Activated CD4-positive, alpha-beta T cell treated with anti-CD3 and anti-CD28 coated beads, Interleukin-2, amount 50 U/mL, for 48 hours (primary cell): ENCODE measurements at regions not wholly inside any gene's neighbourhood (a gene's known extent, or its start where the extent isn't known, plus 50 kb on each side); places are given as distances from the start of the nearest gene placed in this dataset.
"Not testable (repeated sequence)": the region's sequence is repeated elsewhere in the genome, so short reads cannot be mapped to it uniquely, and the experiment has no call there.

Experiments
- DNase-seq, 2 experiments: peaks; one replicate each; pipeline ENCODE4 v3.0.0-alpha.2; 2020

DNA sequence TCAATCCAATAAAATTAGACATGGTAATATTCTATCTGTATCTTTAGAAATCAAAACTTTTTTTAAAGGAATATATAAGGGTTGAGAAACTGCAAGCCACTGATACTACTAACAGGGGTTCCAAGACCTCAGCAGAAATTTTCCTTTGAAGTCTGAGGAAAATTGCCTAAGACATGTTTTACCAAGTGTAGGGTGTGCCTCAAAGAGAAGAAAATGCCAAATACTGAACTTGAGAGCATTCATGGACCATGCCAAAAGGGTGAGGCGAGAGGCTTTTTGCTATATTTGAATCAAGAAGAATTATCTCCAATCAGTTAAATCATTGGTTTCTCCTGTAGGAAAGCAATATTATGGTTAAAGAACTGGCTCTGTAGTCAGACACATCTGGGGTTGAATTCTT, 207.9 kb upstream of the B3GALT2 start:
- DNase-seq = no peak

DNA sequence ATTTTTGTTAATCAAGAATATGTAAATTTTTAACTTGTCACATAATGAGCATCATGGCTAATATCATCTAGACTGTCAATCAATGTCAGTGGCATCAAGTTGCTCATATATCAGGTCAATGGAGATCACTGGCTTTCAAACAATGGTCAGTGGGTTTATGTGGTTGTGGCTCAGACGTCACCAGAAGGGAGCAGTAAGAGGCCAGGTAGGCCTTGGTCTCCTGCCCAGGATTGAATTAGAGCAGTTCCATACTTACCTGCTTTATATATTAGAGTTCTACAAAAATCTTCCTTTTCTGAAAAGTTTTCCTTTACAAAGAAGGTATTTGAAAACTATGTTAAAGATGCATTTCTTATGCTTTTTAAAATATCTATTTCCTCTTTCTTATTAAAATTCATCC, 206.3 kb upstream of the B3GALT2 start:
- DNase-seq = no peak

DNA sequence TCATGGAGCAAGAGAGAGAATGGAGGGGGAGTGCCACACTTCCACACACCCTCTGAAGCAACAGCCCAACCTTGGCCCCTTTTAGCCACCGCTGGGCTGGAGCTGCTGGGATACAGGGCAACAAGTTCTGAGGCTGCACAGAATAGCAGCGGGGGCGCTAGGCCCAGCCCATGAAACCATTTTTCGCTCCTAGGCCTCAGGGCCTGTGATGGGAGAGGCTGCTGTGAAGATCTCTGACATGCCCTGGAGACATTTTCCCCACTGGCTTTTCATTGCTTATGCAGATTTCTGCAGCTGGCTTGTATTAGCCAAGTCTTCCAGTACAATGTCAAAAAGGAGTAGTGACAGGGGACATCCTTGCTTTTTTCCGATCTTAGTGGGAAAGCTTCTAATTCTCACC, 202.3 kb upstream of the B3GALT2 start:
- no peak for DNase-seq

DNA sequence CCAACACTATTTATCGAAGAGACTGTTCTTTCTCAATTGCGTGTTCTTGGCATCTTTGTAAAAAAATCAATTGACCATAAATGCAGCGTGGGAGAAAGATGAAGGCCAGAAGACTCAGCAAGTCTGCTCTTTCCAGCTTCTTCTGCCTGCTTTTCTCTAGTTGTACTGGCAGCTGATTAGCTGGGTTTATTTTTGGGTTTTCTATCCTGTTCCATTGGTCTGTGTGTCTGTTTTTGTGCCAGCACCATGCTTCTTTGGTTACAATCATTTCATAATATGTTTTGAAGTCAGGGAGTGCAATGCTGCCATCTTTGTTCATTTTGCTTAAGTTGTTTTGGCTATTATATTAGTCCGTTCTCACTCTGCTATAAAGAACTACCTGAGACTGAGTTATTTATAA, 201.8 kb upstream of the B3GALT2 start:
- no peak for DNase-seq

DNA sequence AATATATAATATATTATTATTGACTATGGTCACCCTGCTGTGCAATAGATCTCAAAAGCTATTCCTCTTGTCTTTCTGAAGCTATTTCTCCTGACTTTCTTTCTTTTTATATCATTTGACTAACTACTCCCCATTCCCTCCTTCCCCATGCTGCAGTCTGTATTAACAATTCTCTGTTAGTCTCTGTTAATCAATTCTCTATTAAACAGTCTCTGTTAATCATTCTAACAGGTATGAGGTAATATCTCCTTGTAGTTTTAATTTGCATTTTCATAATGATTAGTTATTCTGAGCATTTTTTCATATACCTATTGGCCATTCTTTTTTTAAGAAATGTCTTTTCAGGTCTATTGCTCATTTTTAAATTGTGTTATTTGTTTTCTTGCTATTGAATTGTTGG, 201.0 kb upstream of the B3GALT2 start:
- no peak for DNase-seq

DNA sequence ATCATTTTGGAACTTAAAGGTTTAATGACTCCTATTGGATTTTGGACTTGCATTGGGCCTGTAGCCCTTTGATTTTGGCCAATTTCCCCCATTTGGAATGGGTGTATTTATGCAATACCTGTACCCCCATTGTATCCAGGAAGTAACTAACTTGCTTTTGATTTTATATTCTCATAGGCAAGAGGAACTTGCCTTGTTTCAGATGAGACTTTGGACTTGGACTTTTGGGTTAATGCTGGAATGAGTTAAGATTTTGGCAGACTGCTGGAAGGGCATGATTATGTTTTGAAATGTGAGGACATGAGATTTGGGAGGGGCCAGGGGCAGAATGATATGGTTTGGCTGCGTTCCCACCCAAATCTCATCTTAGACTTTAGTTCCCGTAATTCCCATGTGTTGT, 192.0 kb upstream of the B3GALT2 start:
- not testable (repeated sequence) for DNase-seq

DNA sequence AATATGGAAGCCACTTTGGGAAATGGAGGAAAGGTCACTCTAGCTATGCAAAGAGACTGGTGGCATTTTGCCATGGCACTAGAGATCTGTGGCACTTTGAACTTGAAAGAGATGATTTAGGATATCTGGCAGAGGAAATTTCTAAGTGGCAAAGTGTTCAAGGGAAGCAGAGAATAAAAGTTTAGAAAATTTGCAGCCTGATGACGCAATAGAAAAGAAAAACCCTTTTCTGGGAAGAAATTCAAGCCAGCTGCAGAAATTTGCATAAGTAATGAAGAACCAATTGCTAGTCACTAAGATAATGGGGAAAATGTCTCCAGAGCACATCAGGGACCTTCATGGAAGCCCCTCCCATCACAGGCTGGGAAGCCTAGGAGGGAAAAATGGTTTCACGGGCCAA, 191.1 kb upstream of the B3GALT2 start:
- DNase-seq = no peak

DNA sequence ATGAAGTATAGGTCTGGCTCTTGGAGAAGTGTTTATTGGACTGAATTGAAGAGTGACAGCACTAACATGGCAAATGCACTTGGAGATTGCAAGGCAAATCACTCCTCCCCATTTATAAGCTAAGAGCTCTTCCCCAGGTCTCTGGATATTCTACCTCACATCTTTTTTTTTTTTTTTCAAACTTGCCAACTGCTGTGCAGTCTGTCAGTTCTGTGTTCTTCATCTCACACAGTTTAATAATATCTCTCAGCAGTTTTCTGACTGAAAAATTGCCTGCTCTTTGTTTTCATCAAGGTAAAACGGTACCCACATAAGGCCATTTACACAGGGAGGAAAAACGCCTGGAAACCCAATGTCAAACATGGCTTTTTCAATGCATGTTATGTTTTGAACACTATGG, 186.1 kb upstream of the B3GALT2 start:
- DNase-seq = no peak

DNA sequence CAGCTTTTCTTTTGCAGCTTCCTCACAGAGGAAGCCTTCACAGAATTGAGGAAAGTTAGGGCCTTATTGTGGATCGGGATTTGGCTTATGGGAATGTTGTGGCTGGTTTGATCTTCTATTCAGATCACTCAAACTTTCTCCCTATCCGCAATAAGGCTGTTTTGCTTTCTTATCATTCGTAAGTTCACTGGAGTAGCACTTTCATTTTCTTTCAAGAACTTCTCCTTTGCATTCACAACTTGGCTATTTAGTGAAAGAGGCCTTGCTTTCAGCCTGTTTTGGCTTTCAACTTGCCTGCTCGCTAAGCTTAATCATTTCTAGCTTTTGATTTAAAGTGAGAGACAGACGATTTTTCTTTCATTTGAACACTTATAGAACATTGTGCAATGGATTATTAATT, 181.9 kb upstream of the B3GALT2 start:
- no peak for DNase-seq

DNA sequence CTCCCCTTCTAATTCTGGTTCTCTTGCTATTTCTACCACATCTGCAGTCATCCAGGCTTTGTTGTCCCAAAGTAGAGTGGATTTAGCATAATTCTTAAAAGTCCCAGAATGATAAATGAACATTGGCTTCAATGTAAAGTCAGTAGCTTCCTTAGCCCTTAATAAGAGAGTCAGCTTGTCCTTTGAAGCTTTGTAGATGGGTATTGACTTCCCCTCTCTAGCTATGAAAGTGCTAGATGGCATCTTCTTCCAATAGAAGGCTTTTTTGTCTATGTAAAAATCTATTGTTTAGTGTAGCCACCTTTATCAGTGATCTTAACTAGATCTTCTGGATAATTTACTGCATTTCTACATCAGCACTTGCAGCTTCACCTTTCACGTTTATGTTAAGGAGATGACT, 181.4 kb upstream of the B3GALT2 start:
- DNase-seq = no peak

DNA sequence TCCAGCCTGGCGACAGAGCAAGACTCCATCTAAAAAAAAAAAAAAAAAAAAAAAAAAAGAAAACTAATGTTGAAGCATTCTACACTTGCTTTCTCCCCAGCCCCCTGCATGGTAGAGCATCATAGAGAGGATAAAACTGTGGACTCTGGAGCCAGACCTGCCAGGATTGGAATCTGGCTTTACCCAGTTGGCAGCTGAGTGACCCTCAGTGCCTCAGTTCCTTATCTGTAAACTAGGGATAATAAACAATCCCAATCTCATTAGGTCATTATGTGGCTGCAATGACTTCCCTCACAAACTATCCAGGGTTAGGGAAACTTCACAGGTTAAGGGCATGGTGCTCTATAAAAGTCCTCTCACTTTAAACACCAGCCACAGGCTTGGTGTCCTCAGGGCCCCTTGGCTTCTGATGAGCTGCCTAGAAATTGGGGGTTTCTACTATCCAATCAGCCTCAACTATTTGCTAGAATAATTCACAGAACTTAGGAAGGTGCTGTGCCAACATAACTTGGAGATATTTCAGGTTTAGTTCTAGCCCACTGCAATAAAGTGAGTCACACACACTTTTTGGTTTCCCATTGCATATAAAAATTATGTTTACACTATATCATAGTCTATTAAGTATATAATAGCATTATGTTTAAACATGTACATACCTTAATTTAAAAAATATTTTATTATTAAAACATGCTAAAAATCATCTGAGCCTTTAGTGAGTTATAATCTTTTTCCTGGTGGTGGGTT, 180.5 kb upstream of the B3GALT2 start:
- no peak for DNase-seq

DNA sequence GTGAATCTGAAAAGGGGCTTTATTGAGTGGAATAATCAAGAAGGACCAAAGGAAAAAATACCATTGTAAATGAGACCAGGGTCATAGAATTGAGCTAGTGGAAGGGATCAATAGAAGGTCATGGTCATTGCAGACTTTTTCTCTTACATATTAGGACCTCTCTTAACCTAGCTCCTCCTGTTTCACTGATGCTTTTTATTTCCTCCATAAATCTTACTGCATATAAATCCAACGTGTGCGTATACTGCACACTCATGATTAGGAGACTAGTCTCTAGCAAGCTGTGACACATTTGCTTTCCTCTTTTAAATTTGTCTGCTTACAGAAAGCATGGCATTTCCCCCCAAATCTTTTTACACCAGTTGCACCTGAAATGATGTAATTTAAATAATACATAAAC, 179.6 kb upstream of the B3GALT2 start:
- DNase-seq = no peak

DNA sequence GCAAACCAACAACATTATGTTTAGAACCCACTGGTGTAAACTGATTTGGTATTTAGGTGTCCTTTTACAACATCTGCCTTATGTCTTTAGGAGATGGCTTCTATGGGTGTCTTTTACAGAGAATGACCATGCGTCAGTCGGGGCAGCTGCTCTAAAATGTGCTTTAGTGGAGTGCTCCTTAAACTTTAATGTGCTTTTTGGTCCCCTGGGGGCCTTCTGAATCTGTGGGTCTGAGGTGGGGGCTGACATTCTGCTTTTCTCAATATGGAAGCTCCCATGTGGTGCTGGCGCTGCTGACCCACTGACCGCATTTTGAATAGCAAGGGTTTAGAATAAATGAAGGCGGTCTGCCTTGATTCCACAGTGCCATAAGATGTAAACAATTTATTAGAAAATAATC, 173.2 kb upstream of the B3GALT2 start:
- DNase-seq = no peak

DNA sequence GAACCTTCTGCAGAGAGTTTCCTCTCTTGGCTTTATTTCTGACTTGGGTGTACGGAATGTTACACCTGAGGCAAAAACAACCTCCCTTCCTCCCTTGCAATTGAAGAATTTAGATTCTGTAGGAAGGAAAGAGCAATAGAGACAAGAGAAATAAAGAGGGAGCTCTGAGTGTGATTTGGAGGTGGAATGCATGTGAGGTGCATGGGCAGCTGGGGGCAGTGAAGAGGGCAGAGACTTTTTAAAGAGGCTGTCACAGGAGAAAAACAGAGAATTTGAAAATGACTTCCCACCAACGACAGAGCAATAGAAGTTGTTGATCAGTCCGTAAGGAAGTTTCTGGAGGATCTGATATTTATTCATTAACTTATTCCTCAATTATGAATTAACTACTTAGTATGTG, 172.0 kb upstream of the B3GALT2 start:
- no peak for DNase-seq

DNA sequence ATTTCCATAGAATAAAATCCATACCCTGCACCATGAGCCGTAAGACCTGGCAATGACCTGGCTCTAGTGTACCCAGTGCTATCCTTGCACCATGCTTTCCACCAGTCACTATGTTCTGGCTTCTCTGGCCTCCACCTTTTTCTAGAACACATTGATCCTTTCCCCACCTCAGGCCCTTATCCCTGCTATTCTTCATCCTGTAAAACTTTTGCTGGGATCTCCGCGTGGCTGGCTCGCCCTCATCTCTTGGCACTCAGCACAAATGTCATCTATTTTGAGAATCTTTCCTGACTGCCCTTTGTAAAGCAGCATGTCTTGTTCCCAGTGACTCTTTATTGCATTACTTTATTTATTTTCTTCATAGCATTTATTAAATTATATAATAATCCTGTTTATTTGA, 169.8 kb upstream of the B3GALT2 start:
- no peak for DNase-seq

DNA sequence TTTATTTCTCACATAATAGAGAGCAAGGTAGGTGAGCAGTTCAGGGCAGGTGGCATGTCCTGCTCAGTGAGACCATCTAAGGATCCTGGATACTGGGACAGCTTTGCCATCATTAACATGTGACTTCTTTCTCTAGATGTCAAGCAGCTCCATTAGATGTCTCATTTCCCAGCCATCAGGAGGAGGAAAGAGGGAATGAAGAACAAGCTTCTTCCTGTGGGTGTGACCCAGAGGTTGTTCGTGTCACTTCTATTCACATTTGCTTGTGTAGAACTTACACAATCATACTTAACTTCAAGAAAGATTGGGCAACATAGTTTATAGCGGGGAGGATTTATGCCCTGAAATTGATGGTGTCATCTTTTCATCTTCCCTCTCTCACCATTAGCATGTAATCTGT, 169.2 kb upstream of the B3GALT2 start:
- no peak for DNase-seq

DNA sequence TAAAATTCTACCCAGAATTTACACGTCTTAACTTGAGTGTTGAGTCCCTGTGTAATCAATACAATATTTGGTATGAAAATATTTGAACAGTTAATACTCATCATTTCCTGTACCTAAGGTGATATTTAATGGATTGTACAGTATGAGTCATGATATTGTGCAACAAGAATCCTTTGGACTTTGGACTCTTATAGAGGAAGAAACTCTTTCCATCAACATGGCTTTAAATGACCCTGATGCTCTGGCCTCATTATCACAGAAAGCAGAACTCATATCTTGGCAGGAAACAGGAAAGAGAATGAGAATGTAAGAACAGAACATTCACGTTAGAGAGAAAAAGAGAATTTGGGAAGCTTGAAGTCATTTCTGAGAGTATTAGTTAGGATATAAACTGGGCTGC, 168.8 kb upstream of the B3GALT2 start:
- no peak for DNase-seq

DNA sequence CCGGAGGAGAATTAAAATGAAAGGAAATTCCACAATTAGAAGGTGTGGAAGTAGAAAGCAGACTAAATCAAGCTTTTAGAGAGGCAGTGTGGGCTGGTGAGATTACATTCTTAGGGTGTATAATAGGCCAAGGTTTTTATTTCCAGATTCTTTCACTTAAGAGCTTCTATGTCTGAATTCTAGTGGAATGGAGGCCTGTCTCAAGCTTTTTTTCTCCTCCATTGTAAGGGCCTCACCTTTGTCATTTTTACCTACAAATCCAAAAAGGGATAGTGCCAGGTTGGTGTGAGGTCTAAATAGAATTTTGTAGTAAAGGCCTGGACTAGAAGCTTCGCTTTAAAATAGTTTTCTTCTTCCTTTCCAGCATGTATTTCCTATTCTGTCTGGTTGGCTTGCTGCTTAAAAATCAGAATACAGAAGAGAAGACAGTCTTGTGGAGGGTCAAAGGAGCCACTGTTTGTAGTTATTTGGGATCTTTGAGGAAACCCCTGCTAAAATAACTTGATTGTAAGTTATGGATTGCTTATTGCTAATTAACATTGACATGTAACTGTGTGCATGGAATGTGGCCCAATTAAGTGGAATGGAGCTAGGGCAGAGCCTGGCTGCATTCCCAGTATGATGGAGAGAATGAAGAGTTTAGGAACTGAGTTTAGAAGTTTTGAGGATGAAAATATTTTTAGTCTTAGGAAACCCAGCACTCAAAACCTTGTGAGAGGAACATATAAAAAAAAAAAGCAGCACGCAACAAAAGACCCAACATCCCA, 162.5 kb upstream of the B3GALT2 start:
- no peak for DNase-seq

DNA sequence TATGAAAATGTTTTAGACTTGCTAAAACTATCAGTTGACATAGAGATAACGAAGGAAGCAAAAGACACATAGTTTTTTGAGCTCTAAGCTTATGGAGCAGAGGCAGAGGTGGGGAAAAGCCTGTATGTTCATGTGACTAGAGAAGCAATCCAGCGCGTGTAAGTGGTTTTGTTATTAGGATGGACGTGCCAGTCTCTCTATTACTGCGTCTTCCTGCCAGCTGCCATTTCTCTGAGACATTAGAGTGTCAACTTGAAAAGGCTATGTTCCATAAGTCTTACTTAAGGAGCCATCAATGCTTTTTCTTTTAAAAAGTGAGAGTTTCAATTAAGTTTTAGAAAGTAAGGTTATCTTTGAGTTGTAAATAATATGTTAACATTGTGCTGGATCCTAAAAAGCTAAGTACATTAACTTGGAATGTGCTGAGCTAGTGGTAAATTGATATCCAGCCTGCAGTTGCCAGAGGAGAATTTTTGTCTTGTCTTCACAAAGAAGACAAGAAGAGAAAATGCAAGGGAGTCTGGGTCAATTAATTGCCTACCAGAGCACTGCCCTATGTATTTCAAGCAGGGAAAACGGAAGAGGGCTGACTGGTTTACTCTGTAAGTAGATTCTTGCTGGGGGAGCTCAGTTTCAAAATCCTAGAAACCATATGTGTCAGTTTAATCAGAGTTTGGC, 161.8 kb upstream of the B3GALT2 start:
- DNase-seq = no peak

DNA sequence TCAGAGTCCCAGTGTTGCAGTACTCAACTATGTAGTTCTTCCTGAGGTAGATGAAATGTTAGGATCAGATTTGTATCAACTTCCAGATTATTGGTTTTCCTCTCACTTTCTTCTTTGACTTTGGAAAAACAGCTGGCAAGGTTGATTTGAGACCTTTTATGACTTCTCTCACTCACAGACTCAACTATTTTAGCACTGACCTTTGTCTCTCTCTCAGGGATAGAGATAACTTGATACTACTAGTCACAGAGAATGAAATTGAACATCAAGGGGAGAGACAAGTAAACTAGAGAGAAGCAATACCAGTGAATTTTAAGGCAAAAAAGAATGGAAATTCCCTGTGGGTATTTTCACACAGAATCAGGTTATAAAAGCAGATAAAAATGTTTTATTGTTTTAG, 159.7 kb upstream of the B3GALT2 start:
- DNase-seq = no peak

DNA sequence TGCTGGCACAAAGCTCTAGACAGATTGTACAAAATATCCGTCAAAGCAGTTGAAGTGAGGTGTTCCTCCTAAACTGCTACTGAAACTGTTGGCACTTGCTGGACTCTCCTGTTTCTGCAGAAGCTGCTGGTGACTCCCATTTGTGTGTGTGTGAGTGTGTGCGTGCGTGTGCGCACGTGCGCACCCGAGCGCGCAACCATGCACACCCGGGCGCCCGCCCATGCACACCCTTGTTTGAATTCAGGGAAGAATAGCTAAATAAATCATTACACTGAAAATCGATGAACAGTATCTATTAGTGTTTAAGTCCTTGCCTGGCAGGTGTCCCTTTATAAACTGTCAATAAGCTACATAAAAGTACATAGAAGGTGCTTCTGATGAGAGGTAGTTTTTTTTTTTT, 156.4 kb upstream of the B3GALT2 start:
- DNase-seq = no peak

DNA sequence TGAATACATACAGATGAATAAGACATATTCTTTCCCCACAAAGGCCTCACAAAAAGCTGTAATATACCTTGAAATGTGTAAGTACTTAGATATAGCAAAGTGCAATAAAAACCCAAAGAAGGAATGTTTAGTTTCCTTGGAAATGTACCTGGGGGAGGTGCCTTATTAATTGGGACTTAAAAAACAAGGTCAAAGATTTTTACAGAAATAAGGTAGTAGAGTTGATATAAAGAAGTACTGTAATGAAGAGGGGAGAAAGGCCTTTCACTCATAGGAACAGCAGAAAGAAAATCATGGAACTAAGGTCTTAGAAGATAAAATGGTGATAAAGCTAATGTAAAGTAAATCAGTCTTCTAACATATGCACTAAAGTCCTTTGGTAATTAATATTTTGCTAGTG, 153.9 kb upstream of the B3GALT2 start:
- no peak for DNase-seq

DNA sequence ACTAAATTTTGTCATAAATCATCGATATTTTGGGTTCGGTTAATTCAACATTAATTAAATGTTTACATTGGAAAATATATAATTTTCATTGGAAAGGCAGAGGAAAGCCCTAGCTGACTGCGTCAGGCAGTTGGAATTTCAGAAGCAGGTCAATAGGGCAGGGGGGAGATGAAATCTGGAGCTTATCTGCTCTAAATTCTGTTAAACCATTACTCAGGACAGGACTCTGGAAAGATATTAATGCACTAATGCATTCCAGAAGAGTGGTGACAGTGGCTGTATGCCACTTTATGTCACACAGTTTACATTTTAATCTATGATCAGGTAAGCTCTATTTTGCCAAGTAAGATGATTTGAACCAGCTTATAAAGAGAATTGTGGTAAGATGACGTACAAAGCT, 153.0 kb upstream of the B3GALT2 start:
- no peak for DNase-seq

DNA sequence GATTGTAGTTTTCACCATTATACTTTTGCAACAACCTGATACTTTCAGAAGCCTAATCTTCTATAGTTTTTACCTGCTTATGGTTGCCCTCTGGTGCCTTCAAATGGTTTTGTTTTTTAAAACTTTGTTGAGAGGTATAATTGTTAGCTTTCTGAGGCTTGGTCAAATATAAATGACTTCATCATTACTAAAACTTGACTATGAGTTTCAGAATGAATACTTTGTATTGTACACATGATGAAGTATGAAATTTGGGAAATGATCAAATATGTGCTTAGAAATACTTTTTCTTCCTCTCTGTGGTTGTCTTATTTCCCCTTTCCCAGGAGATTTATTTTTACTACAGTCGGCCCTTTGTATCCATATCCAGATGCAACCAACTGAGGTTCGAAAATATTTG, 151.8 kb upstream of the B3GALT2 start:
- no peak for DNase-seq
